Heart left ventricle (tissue), 16 donors: ENCODE measurements at regions not wholly inside any gene's neighbourhood (a gene's known extent, or its start where the extent isn't known, plus 50 kb on each side); places are given as distances from the start of the nearest gene placed in this dataset.

Source experiments
- ATAC-seq, 4 donors: fragments of 200-7000 bp; cut with Tn5 transposase; one replicate each; pipeline ENCODE4 v1.9.1; 2020 to 2022; ENCODE audit warnings: moderate library complexity in 4 of 4, mild to moderate bottlenecking in 3 of 4, moderate number of reproducible peaks in 1 of 4
- DNase-seq, 5 donors: peaks; one replicate each; pipeline ENCODE4 v3.0.0-alpha.2; 2020
- H3K27ac ChIP-seq, 12 donors: fragments of 200-600 bp; sonication (generic) in 4 of 12; one replicate each; pipeline versions ENCODE4 v1.5.0 to v1.8.0; 2016 to 2022; ENCODE audit warnings: mild to moderate bottlenecking in 2 of 12
- H3K27me3 ChIP-seq, 9 donors: fragments of 200-600 bp; sonication (generic) in 2 of 9; one replicate each; pipeline versions ENCODE4 v1.5.1 to v1.8.0; 2016 to 2022; ENCODE audit warnings: mild to moderate bottlenecking in 3 of 9
- H3K36me3 ChIP-seq, 9 donors: fragments of 200-600 bp; sonication (generic) in 2 of 9; one replicate each; pipeline versions ENCODE4 v1.5.0 to v1.8.0; 2018 to 2022; ENCODE audit warnings: mild to moderate bottlenecking in 2 of 9
- H3K4me1 ChIP-seq, 12 donors: fragments of 200-600 bp; sonication (generic) in 4 of 12; one replicate each; pipeline versions ENCODE4 v1.5.0 to v1.8.0; 2016 to 2022; ENCODE audit warnings: mild to moderate bottlenecking in 3 of 12
- H3K4me3 ChIP-seq, 12 donors: fragments of 200-600 bp; sonication (generic) in 4 of 12; one replicate each; pipeline versions ENCODE4 v1.5.0 to v1.8.0; 2017 to 2022; ENCODE audit warnings: mild to moderate bottlenecking in 9 of 12, moderate library complexity in 4 of 12
- H3K9me3 ChIP-seq, 12 donors: fragments of 200-600 bp; sonication (generic) in 4 of 12; one replicate each; pipeline versions ENCODE4 v1.5.0 to v1.8.0; 2016 to 2022; ENCODE audit warnings: mild to moderate bottlenecking in 1 of 12
- POLR2A ChIP-seq, 2 donors: fragments of 450-650 bp; IDR thresholded peaks; one replicate each; pipeline ENCODE4 v1.6.1; 2017; ENCODE audit warnings: antibody characterized with exemption in 2 of 2, mild to moderate bottlenecking in 2 of 2, moderate library complexity in 2 of 2
- WGBS, 4 donors: extraction: QIAGEN DNeasy Blood & Tissue Kit in 2 of 4; methylation state at CpG; one replicate each; pipeline versions ENCODE4 v1.1.5 to v1.1.7; 2013 to 2018; 5-methylcytosine and 5-hydroxymethylcytosine counted together
- intact Hi-C, 10 donors: fragments of 100-400 bp; cut with DNase I; formaldehyde crosslinking; loops; one replicate each; pipeline versions ENCODE4 v1.11.1 to v1.14.2; 2022
- TF ChIP-seq, protein P1 (sequence below), 12 donors: fragments of 200-600 bp; sonication (generic) in 4 of 12; IDR thresholded peaks; one replicate each; pipeline versions ENCODE4 v1.5.0 to v1.8.0; 2018 to 2022; ENCODE audit warnings: antibody characterized with exemption in 12 of 12, mild to moderate bottlenecking in 5 of 12
- donor health status: ischemic (EF 13 %, LVEDD 7.1; RV severe dilation, severe dysfunction).
- donor health status: healthy with polysubstance abuse.
- donor health status: DM: no; HTN: yes; CAD: no.
- donor health status: DM: no; HTN: no; CAD: no.
- donor health status: ischemic (EF 25% LVEDD 6.9; RV normal size, moderate dysfunction).
- donor health status: ischemic (EF 25% LVEDD 5.7; RV mildly dilated, moderate dysfunction).
- donor health status: healthy.
- donor health status: DM: yes; HTN: yes; CAD: no.
- donor health status: ischemic (EF 35%, LVEDD 5.7; RV mildly dilated, moderate dysfunction).
- donor health status: nonischemic (EF 11% LVEDD 7.7; RV severe dilation, severe dysfunction).
- donor health status: DM: yes; HTN: yes; CAD: no.
- donor health status: PGD.
- donor health status: ischemic (EF 29% LVEDD 5.4; RV normal size, mild dysfunction).
- donor health status: nonischemic (EF 23%, LVEDD 6.1; RV moderate dilation, normal function).

DNA sequence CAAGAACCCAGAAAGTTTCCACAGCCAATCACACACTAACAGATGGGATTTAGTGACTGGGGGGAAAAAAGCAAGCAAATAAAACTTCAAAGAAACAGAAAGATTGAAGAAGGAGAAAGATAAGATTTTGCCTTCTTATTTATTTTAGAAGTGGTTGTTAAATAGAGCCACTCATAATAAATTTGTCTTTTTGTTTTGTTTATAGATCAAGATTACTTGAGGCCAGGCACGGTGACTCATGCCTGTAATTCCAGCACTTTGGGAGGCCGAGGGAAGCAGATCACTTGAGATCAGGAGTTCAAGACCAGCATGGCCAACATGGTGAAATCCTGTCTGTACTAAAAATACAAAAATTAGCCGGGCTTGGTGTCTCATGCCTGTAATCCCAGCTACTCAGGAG lies 94.9 kb upstream of the RANBP3L start:
- TF ChIP-seq, protein P1, sequence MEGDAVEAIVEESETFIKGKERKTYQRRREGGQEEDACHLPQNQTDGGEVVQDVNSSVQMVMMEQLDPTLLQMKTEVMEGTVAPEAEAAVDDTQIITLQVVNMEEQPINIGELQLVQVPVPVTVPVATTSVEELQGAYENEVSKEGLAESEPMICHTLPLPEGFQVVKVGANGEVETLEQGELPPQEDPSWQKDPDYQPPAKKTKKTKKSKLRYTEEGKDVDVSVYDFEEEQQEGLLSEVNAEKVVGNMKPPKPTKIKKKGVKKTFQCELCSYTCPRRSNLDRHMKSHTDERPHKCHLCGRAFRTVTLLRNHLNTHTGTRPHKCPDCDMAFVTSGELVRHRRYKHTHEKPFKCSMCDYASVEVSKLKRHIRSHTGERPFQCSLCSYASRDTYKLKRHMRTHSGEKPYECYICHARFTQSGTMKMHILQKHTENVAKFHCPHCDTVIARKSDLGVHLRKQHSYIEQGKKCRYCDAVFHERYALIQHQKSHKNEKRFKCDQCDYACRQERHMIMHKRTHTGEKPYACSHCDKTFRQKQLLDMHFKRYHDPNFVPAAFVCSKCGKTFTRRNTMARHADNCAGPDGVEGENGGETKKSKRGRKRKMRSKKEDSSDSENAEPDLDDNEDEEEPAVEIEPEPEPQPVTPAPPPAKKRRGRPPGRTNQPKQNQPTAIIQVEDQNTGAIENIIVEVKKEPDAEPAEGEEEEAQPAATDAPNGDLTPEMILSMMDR (IDR thresholded peaks at IDR 0.05) = no peak
- no peak for TF ChIP-seq POLR2A (IDR thresholded peaks at IDR 0.05)
- WGBS, 4 donors = 46 to 68% (median 54%) methylated on average over 3 of the region's 3 CpGs
- H3K9me3 ChIP-seq = no peaks in the 10 kb centered on the region
- intact Hi-C loops = loop anchor here in 7 of 10 donors (5.0 to 10.0 kb wide), 4 partner anchors 129 to 222 kb away; no protein-coding TSS in a partner anchor
- no peak for DNase-seq
- H3K4me3 ChIP-seq = no peak overlapping the region
- H3K27ac ChIP-seq = no peak overlapping the region
- no peak for ATAC-seq
- H3K36me3 ChIP-seq = no peaks in the 10 kb centered on the region
- H3K4me1 ChIP-seq = peaks cover 0 to 7% (median 0%) of the 10 kb centered on the region in 12 donors
- H3K27me3 ChIP-seq = no peaks in the 10 kb centered on the region

DNA sequence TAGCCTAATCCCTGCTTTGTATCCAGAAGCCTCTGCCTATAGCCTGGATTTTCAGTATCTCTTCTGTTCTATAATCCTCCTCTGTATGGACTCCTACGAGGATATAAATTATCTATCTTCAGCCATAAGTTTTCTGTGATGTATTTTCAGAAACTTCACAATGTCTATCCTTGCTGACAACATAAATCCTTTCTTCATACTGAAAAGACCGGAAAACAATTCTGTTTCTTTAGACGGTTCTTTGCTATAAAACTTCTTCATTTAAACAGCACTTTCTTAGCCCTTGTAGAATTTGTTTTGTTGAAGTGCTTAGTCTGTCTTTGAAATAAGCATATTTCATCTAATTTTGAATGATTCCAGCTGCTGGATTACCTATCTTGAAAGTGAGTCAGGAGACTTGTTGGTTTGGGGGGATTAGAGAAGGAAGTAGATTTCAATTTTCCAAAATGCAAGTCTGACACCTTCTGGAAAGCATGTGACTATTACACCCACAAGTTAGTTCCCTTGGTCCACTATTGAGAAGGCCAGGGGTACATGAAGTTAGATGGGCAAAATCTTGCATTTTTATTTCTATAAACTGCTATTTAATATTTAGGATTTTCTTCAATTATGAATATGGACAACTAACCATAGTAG lies 96.3 kb upstream of the RANBP3L start:
- TF ChIP-seq, protein P1 (IDR thresholded peaks at IDR 0.05) = peak; percentile 7 to 54 (median 40)
- TF ChIP-seq POLR2A (IDR thresholded peaks at IDR 0.05) = no peak
- Histone ChIP-seq H3K36me3 (no peaks in the 10 kb centered on the region), H3K9me3 (no peaks in the 10 kb centered on the region), H3K27ac (no peak overlapping the region), H3K4me3 (no peak overlapping the region), H3K27me3 (no peaks in the 10 kb centered on the region), H3K4me1 (peaks cover 0 to under 1% (median 0%) of the 10 kb centered on the region in 12 donors)
- intact Hi-C loops = loop anchor here in 9 of 10 donors (2.0 to 10.0 kb wide), 6 partner anchors 131 to 223 kb away; no protein-coding TSS in a partner anchor
- peak in 3 of 4 donors; percentile 58 to 69 (median 62) for ATAC-seq
- DNase-seq = no peak
- 64 to 74% (median 73%) methylated on average over 3 of the region's 3 CpGs for WGBS, 4 donors

DNA sequence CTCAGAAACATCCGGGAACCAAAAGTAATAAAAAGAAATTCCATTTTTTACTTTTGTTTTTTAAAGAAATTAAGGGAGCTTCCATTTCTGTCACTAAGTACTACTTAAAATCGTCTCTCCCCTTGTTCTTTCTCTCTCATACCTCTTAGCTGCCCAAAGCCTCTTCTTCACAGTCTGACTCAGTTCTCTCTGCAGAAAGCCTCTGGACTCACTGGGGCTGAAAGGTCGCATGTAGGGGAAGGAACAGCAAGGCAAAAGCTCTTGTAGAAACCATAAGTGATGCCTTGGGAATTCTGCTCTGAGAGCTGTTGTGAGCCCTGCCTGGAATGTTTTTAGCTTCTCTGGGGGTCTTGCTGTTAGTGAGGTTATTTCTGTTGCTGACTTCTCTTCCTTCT lies 100.8 kb upstream of the RANBP3L start:
- no peaks in the 10 kb centered on the region for H3K27me3 ChIP-seq
- intact Hi-C loops = loop anchor here in 2 of 10 donors (5.0 kb wide), 2 partner anchors 135 to 225 kb away; no protein-coding TSS in a partner anchor
- H3K27ac ChIP-seq = no peak overlapping the region
- TF ChIP-seq POLR2A (IDR thresholded peaks at IDR 0.05) = no peak
- TF ChIP-seq, protein P1 (IDR thresholded peaks at IDR 0.05) = no peak
- H3K9me3 ChIP-seq = no peaks in the 10 kb centered on the region
- ATAC-seq (no peak), DNase-seq (no peak)
- 71 to 80% (median 76%) methylated on average over 3 of the region's 3 CpGs for WGBS, 4 donors
- H3K36me3 ChIP-seq = no peaks in the 10 kb centered on the region
- peaks cover 0 to 10% (median 0%) of the 10 kb centered on the region in 12 donors for H3K4me1 ChIP-seq
- H3K4me3 ChIP-seq = no peak overlapping the region

DNA sequence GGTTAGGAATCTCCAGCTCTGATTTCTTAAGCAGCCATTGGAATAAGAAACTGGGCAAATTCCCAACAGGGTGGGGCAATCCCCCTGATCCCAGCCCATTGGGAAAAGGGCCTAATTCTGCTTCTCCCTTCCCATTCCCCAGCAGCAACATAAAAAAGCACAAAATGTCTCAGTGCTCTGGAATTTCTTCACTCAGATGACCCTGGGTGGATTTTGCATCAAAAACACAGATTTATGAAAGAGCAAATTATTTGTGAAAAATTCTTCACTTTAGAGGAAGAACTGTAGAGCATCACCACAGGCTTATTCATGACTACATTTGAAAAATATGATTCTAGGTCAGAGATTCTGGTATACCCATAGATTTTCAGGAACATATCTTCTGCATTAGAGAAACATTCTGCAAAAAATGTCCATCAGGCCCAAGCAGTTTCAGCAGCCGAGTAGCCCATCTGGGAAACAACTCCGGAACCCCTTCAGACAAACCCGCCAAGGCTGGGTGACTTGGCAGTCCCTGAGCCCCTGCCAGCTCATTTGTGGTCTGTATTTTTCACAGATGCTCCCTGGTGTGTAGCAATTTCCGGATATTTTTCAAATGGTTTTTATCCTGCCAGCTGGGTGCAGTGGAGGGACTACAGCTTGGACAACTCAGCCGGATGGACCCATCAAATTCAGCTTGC lies 102.1 kb upstream of the RANBP3L start:
- DNase-seq (peak in 4 of 5 donors; percentile 22 to 53 (median 36)), ATAC-seq (peak; percentile 45 to 80 (median 60))
- H3K4me3 ChIP-seq = no peak overlapping the region
- H3K4me1 ChIP-seq = peaks cover 0 to 10% (median 0%) of the 10 kb centered on the region in 12 donors
- intact Hi-C loops = loop anchor here in 2 of 10 donors (5.0 kb wide), 2 partner anchors 136 to 226 kb away; no protein-coding TSS in a partner anchor
- H3K27me3 ChIP-seq = no peaks in the 10 kb centered on the region
- TF ChIP-seq, protein P1 (IDR thresholded peaks at IDR 0.05) = no peak
- no peak for TF ChIP-seq POLR2A (IDR thresholded peaks at IDR 0.05)
- H3K9me3 ChIP-seq = no peaks in the 10 kb centered on the region
- H3K36me3 ChIP-seq = no peaks in the 10 kb centered on the region
- H3K27ac ChIP-seq = peak overlapping the region in 10 of 12 donors; percentile 3 to 65 (median 31)
- 73 to 78% (median 75%) methylated on average over 5 of the region's 5 CpGs for WGBS, 4 donors
